DMS153 treated with DMSO at 0.1 percent for 48 hours (cell line): ENCODE measurements at regions not wholly inside any gene's neighbourhood (a gene's known extent, or its start where the extent isn't known, plus 50 kb on each side); places are given as distances from the start of the nearest gene placed in this dataset.
"Not testable (repeated sequence)": the region's sequence is repeated elsewhere in the genome, so short reads cannot be mapped to it uniquely, and the experiment has no call there.

ENCODE experiments used
- DNase-seq: peaks from one replicate; lab custom pipeline; 2025; ENCODE audit not compliant: unreplicated experiment; lab: John Stamatoyannopoulos, UW

DNA sequence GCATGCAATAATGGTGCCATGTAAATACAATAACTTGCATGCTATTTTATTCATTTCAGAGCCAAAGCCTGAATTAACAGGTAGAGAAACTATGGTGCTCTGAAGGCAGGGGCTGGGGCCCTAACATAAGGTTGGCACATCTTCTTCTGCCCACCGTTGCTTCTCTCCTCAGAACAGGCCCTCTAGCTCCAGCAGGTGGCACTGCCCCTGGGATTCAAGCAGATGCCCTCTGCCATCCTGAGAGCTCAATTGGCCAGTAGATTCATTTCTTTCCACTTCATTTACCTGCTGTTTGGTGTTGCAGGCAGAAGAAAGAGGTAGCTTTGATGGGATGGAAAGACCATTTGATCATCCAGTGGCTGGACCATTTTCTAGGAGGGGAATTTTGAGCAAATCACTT lies 130.5 kb downstream of the FOXB1 start:
- DNase-seq, result no peak

DNA sequence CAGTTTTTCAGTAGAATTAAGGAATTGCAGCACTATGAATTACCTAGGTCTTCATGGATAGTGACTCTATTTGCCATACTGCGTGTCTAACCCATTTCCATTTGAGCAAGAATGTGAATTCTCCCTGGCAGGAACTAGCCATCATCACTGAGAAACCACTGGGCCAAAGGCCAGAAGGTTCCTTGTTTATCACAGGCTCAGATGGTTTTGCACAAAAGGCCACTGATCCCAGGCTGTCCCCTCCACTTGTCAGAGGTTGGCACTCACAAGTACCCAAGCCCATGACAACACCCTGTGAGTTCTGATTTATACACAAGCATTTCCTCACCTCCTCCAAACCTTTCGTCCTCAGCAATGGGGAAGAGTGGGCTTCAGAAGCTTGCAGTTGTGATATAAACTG lies 131.8 kb downstream of the FOXB1 start:
- DNase-seq, result no peak

DNA sequence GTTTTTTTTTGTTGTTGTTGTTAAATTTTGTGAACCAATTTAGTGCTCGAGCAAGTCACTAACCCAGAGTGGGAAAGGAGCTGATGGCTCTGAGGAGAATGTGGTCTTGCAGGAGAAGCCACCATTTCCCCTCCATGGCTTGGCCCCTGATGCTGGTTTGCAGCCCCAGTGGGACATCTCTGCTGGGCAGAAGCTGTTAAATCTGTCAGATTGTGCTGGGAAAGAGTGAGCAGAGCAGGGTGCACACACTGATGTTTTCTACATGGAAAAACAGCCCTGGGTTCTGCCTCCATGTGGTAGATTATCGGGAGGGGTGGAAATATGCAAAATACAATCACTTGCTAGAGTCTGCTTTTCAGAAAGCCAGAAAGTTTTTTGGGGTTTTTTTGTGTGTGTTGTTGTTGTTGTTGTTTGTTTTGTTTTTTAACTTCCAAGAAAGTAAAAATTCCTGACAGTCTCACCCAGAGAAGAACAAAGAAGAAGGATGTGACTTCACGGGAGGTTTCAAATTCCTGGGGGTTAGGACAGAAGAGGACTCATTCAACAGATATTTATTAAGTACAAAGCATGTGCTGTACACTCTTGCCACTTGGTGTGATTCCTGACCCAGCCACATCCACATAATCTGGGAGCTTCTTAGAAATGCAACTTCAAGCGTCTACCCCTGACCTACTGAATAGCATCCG lies 133.7 kb downstream of the FOXB1 start:
- DNase-seq, result no peak

DNA sequence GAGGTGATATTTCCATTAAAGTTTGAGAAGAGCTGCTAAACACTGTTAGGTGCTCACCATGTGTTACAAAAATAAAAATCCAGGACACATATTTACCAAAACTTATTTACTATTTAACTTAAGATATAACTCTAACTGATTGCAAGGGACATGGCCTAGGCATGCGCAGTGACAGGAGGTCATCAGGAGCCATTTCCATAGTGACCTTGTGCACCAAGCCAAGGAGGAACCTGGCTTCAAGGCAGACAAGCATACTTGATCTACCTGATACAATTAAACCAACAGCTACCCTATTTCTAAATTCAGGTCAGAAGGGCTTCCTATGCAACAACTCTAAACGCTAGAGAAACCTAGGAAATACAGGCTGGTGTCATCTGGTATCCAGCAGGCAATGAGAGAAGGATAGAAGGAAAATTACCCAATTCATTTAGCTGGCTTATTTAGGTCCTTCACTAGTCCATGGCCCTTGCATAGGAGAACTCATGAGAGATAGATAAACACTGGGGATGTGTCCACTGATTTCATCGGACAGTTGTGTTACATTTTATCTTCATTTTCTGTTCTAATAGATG lies 134.4 kb downstream of the FOXB1 start:
- DNase-seq, result no peak

DNA sequence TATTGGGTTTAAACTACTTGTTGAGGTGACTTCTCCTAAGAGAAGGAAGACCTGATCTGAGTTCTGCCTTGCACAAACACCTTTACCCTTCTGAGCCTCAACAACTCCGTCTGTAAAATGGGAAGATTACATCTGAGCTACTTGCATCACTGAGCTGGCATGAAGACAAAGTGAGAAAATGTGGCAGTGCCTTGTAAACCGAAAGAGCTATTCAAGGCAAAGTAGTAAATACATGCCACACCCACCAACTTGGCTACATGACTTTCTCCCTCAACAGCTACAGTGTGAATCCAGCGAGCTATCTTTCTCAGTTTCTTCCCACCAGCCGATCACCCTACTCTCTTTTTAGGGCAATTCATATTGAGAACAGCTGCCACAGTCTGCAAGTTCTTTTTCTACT lies 148.3 kb downstream of the FOXB1 start:
- no peak for DNase-seq

DNA sequence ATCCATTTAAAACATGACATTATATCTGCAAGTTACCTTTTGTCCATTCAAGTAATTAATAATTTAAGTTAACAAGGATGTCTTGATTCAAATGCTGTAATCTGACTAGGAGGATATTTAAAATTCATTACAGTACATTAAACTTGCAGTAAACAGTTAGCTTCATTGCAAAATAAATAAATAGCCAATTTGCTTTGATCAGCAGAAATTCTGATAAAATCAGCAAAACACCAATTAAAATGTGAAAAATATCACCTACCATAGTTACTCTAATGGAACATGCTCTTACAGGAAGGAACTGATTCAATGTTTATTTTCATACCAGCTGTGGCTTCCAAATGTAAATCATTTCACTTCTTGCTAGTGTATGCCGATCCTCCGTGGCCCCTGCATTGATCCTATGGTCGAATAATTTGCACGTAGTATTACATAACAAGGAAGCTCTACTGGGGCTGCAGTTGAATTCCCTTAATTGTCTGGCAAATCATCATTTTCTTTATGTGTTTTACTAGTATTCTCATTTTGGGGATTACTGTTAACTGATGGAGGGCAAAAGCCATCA lies 150.7 kb downstream of the FOXB1 start:
- no peak for DNase-seq

DNA sequence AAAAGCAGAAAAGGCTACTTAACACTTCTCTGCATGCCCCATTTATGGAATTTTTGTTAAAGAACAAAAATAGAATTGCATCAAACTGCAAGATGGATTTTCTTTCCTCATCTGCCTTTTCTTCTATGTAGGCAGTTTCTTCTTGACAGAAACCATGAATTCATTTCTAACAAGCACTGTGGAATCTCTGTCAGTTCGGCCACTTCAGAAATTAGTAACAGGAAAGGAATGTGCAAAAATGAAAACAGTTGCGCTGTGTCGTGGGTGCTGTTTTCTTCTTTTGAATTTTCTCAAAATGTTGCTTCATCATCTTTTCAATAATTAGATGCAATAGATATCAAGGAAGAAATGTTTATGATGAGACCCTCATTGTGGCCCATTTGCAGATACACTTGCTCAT lies 151.6 kb downstream of the FOXB1 start:
- no peak for DNase-seq

DNA sequence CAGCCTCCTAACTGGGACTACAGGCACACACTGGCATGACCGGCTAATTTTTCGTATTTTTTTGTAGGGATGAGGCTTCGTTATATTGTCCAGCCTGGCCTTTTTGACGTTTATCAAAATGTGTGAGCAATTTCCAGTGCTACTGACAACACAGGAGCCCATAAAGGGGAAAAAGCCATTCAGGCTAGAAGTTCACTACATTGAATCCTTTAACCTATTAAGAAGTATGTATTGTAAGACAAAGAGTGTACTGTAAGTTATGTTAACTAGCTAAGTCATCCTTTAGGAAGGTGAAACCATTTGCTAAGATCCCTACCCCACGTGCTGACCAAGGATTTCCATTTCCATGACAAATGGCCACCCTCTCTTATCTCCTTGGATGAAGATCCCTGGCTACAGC lies 156.8 kb downstream of the FOXB1 start:
- DNase-seq, result no peak

DNA sequence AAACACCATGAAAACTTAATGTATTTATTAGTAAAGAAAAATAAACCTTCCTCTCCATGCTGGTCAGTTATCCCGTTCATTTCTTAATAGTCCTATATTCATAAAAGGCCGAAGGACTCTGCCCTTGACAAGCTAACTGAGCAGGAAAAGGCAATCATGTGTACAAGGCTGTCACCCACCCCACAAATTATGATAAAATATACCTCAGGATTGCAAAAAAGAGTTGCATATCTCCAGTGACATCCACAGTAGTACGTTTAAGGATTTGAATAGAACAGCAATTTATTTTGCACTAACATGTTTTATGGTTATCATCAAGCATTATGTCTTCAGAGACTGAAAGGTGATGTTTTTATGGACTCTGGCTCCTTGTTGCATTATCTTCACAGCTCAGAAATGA lies 157.6 kb downstream of the FOXB1 start:
- DNase-seq, result no peak

DNA sequence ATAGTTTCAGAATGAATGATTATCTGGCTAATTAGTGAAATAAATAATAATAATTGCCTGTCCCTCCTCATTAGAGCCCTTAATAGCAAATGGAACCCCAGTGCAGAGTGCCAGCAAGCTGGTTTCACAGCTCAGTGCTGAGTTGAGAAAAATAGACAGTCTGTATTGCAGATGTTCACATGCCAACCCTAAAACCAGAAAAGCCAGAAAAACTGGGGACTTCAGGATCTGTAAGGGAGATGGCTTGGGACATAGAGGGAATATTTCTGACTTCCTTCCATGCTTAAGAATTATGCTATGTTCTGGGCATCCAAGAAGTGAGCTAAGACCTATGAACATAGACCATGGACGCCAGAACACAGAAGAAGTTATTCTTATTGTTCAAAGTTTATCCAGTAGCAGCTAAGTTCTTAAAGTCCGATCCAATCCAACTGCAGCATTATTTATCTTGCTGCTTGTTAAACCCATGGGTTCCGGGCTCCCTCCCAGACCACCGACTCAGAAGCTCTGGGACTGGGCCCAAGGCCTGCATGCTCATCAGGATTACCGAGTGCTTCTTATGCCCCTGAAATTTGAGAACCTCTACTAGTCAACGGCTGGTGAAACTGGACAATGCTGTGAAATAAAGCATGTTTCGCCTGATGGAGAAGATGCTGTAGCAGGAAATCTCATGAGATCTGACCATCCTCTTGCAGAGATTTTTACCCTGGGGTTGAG lies 158.3 kb downstream of the FOXB1 start:
- DNase-seq, result no peak

DNA sequence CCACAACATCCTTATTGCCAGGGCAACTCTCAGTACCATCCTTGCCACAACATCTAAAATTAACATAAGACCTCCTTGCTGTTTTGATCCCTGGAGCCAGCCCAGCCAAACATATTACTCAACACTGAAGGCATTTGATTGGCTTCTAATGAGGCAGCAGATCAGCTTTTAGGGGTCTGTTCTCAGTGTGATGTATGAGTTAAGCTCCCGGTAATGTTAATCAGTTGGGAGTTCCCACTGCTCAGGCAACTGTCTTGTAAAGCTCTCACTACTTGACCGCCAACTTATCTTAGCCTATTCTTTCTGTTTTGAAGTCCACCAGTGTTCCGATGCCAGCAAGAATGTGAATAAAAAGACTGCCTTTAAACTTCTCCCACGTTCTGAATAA lies 158.9 kb downstream of the FOXB1 start:
- no peak for DNase-seq

DNA sequence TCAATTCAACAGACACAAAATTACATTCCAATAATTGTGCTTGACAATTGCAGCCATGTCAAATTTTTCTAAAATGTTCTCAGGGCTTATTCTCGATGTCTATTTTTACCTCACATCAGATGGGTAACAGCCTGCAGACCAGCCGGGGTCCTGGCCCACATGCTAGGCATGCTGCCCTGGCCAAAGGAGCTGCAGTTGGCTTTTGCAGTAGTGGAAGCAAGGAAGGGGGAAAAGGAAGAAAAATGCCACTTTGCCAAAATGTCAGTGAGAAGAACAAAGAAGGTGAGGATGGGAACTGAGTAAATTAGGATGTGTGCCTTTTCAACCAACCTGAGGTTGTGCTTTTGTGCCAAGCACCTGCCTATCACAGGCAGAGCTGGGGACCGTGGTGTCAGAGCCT lies 161.0 kb downstream of the FOXB1 start:
- DNase-seq, result no peak

DNA sequence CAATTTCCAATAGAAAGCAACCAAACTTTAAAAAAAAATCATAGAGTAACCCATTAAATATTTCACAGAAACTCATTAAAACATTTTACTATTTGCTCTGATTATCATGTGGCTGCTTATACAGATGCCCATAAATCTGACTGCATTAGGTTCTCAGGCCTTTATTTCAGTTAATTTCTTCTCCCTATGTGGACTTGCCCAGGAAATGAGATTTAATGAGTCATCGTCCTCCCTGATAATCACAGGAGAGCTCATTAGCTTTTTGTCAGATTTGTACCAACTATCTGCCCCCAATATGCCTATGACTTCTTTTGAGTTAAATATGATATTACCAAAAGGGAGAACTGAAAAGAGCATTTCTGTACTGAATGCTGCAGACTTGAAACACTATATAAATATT lies 168.0 kb downstream of the FOXB1 start:
- DNase-seq, result no peak

DNA sequence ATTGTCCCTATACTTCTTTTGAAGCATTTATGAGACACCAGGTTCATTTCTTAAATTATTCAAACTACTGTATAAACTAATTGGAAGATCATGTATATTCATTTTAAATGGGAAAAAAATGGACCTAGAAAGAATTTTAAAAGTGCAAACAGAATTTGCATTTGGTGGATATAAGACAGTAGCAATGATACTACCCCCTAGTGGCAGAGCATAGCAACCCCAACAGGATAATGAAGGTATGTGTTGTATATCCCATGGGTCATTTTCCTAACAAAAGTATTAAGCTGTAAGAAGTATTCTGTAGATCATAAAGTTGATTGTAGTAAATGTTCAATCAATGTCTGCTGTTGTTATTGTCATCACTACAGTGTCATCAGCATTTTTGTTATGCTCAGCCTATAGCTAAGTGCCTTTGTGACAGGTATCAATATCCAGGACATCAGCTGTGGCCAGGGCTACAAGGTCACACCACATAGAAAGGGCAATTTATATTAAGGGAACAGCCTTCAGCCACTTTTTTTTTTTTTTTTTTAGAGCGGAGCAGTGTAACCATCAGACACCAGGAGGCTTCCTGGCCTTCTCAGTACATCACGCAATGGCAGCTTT lies 175.8 kb downstream of the FOXB1 start:
- peak; percentile 0 for DNase-seq

DNA sequence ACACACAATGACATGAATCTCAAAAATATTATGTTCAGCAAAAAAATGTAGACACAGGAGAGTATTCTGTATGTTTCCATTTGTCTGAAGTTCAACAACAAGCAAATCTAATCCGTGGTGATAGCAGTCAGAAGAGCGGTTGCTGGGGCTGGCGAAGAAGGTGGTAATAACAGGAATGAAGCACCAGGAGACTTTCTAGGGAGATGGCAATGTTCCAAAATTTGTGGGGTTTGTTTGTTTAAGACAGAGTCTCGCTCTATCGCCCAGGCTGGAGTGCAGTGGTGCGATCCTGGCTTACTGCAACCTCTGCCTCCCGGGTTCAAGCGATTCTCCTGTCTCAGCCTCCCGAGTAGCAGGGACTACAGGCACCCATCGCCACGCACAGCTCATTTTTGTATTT lies 177.8 kb downstream of the FOXB1 start:
- DNase-seq, result not testable (repeated sequence)

DNA sequence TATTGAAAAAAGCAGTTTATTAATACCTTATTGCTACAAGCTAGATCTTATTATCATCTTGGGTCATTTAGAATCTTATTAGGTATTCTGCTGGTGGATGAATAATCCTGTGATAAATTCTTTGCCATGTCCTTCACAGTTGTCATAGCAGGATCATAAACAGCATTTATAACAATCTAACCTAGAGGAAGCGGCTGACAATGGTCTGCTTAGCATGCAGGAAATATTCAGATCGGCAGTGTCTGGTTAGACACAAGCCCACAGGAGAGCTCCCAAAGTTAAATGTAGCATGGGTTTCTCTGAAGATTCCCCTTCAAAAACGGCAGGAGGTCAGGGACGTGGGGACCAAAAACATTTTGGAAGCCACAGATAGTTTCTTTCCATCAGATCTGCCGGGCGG lies 179.3 kb downstream of the FOXB1 start:
- DNase-seq, result no peak

DNA sequence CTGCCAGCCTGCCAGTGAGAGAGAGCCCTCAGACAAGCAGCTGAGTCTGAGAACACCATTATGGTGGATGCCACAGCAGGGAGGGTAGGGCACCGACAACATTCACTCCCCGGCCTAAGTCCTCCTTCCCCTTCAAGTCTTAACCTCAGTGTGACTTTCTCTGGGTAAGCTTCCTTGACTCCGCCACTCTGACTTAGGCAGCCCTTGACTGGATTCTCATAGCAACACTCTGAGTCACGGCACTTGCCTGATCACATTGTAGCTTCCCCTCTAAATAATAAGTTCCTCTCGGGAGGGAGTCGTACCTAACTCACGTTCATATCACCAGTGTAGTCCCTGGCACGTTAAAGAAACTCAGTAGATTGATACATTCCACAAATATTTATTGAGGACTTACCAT lies 180.5 kb downstream of the FOXB1 start:
- DNase-seq, result no peak

DNA sequence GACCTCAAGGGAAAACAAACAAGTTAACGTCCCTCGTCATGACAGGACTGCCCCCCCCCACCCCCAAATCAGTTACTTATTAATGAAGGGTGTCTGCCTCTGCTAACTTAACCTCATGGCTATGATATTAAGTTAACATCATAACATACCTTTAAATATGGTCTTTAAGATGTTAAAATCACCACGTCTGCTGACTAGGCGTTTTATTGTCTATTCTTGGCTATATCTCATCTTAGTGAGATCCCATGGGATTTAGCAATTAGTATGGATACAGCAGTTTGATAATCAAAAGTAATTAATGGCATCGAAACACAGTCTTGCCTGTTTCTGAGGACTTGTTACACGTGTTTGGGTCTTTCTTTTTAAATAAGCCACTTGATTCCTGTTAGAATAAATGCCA lies 186.9 kb downstream of the FOXB1 start:
- DNase-seq, result no peak

DNA sequence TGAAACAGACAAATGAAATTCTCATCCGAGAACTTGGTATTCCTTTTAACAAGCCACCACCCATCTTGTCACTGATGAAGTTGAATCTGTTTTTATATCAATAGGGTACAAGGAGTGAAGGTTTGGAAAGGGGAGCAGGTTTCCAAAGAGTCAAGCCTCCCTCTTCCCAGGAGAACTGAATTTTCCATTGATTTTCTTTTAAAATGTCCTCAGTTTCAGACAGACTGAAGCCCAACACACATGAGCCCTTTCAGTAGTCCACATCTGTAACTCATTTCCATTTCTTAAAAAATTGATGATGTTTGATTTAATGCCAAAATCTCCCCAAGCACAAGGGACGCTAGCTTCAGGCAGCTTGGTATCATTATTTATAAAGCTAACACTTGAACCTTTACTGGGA lies 187.7 kb downstream of the FOXB1 start:
- DNase-seq, result no peak

DNA sequence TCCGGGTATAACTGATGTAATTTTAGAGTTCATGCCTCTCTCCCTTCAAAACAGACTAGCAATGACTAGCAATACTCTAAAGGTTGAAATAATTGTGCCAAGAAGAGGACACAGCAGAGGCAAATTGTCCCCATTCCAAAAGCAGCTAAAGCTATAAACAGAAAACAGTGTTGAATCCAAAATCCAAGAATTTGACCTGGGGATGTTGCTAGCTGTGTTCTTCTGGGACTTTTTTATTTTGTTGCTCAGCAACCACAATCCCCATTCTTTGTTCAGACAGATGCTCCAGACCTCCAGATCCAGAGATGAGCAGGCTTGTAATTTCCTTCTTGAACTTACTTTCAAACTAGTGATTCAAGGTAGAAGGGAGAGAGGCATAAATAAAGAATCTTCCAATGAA lies 191.5 kb downstream of the FOXB1 start:
- DNase-seq, result no peak

DNA sequence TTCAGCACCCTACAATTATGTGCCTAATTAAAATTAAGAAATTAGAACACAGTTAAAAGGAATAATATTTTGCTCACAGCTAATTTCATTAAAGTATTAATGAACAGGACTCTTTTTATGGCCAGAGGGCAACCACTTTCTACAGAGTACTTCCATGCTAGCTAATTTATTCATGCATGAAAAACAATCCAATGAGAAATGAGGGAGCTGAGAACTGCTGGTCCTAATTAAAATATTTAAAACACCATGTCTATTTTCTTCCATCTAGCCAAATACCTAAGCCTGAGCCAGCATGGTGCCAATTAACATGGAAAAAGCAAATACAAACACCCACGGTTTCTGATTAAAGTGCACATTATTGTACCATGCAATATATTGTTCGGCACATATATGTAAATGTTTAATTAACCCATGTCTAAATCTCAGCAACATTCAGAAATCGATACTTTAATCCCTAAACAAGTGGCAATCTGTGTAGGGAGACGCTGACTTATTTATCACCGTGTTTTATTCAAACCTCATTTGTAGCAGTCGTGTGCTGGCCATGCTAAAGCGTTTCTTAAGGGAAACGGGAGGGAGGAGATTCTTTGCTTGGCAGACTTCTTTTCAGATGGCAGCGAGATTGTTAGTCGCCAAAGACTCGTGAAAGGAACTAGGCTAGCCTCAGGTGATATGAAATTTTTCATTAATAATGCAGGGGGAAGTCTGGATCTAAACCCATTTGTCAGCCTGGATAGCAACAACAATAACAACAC lies 193.5 kb downstream of the ANXA2 start:
- no peak for DNase-seq
